ENCODE measurements at regions not wholly inside any gene's neighbourhood (a gene's known extent, or its start where the extent isn't known, plus 50 kb on each side); places are given as distances from the start of the nearest gene placed in this dataset.

GRCh38 chr1:5287178-5288150, 633.1 kb downstream of the AJAP1 start:
- DNase-seq (ENCODE audit: low spot score) = no peak
- Histone ChIP-seq H3K4me3 (no peak overlapping the region), H3K27ac (no peak overlapping the region)
- TF ChIP-seq CTCF (IDR thresholded peaks at IDR 0.05) = no peak

- DNase-seq (ENCODE audit: low spot score) = no peak
- TF ChIP-seq CTCF (IDR thresholded peaks at IDR 0.05) = no peak
- Histone ChIP-seq H3K27ac (no peak overlapping the region), H3K4me3 (no peak overlapping the region)
Measured at GRCh38 chr1:5286244-5286643, 631.8 kb downstream of the AJAP1 start.

- no peak overlapping the region for H3K4me3 ChIP-seq
- H3K27ac ChIP-seq = no peak overlapping the region
- no peak for TF ChIP-seq CTCF (IDR thresholded peaks at IDR 0.05)
- no peak for DNase-seq (ENCODE audit: low spot score)
Measured at GRCh38 chr1:5274527-5274926, 620.1 kb downstream of the AJAP1 start.

- H3K27ac ChIP-seq = no peak overlapping the region
- H3K4me3 ChIP-seq = no peak overlapping the region
- TF ChIP-seq CTCF (IDR thresholded peaks at IDR 0.05) = no peak
- DNase-seq (ENCODE audit: low spot score) = no peak
Measured at GRCh38 chr1:5273280-5274003, 619.0 kb downstream of the AJAP1 start.

- Histone ChIP-seq H3K4me3 (no peak overlapping the region), H3K27ac (no peak overlapping the region)
- no peak for DNase-seq (ENCODE audit: low spot score)
- TF ChIP-seq CTCF (IDR thresholded peaks at IDR 0.05) = no peak
Measured at GRCh38 chr1:5272325-5272724, 617.9 kb downstream of the AJAP1 start.

- no peak overlapping the region for H3K27ac ChIP-seq
- no peak for TF ChIP-seq CTCF (IDR thresholded peaks at IDR 0.05)
- peak; percentile 21 for DNase-seq (ENCODE audit: low spot score)
- H3K4me3 ChIP-seq = no peak overlapping the region
Measured at GRCh38 chr1:5271264-5271663, 616.9 kb downstream of the AJAP1 start.
